Neural cell (in vitro differentiated cells): ENCODE measurements at regions not wholly inside any gene's neighbourhood (a gene's known extent, or its start where the extent isn't known, plus 50 kb on each side); places are given as distances from the start of the nearest gene placed in this dataset.

ENCODE experiments used
- H2AFZ ChIP-seq: fragments of 200-600, 300-800 bp; sonication (generic), shearing (Covaris generic); 2 replicates; pipeline ENCODE4 v1.6.0; 2014; ENCODE audit warnings: low read depth, mild to moderate bottlenecking, antibody characterized with exemption, low read length, moderate library complexity
- H3F3A ChIP-seq: fragments of 200-600 bp; shearing (Covaris generic); 2 replicates; pipeline ENCODE4 v1.6.1; 2016; ENCODE audit warnings: mild to moderate bottlenecking, moderate library complexity, mixed read lengths, antibody characterized with exemption, low read length; ENCODE audit not compliant: insufficient read depth, poor library complexity, severe bottlenecking
- H3K27ac ChIP-seq: fragments of 200-600, 300-800 bp; sonication (generic), shearing (Covaris generic); 2 replicates; pipeline ENCODE4 v1.5.1; 2014; ENCODE audit warnings: mild to moderate bottlenecking, low read length, moderate library complexity
- H3K27me3 ChIP-seq: fragments of 300-800, 200-600 bp; sonication (generic), shearing (Covaris generic); 2 replicates; pipeline ENCODE4 v1.6.0; 2014; ENCODE audit warnings: mild to moderate bottlenecking, low read depth, low read length, moderate library complexity; ENCODE audit not compliant: insufficient read depth
- H3K36me3 ChIP-seq: fragments of 300-800, 200-600 bp; sonication (generic), shearing (Covaris generic); 2 replicates; pipeline ENCODE4 v1.5.1; 2014; ENCODE audit warnings: mild to moderate bottlenecking, antibody characterized with exemption, low read length, moderate library complexity; ENCODE audit not compliant: insufficient read depth
- H3K4me2 ChIP-seq: fragments of 300-800, 200-600 bp; sonication (generic), shearing (Covaris generic); 2 replicates; pipeline ENCODE4 v1.6.0; 2014; ENCODE audit warnings: mild to moderate bottlenecking, low read length
- H3K4me3 ChIP-seq: fragments of 300-800, 200-600 bp; sonication (generic), shearing (Covaris generic); 2 replicates; pipeline ENCODE4 v1.5.1; 2014; ENCODE audit warnings: mild to moderate bottlenecking, low read length, moderate library complexity
- H3K79me2 ChIP-seq: fragments of 200-600 bp; shearing (Covaris generic); replicated peaks from 2 replicates; pipeline ENCODE4 v1.6.0; 2014; ENCODE audit warnings: mild to moderate bottlenecking, low read length, moderate library complexity; ENCODE audit not compliant: insufficient read depth
- H3K9ac ChIP-seq: fragments of 300-800, 200-600 bp; sonication (generic), shearing (Covaris generic); 2 replicates; pipeline ENCODE4 v1.6.1; 2016; ENCODE audit warnings: mild to moderate bottlenecking, low read length, mixed read lengths
- H3K9me2 ChIP-seq: fragments of 200-600 bp; shearing (Covaris generic); 2 replicates; pipeline ENCODE4 v1.6.1; 2016; ENCODE audit warnings: mild to moderate bottlenecking, low read length, mixed read lengths; ENCODE audit not compliant: insufficient read depth
- H3K9me3 ChIP-seq: fragments of 200-600, 300-800 bp; sonication (generic), shearing (Covaris generic); 2 replicates; pipeline ENCODE4 v1.6.1; 2016; ENCODE audit warnings: mild to moderate bottlenecking, mixed run types, low read length, moderate library complexity, mixed read lengths
- H4K20me1 ChIP-seq: fragments of 200-600 bp; shearing (Covaris generic); 2 replicates; pipeline ENCODE4 v1.6.1; 2016; ENCODE audit warnings: mild to moderate bottlenecking, mixed run types; ENCODE audit not compliant: insufficient read depth
- EP300 ChIP-seq: fragments of 450-650 bp; conservative IDR thresholded peaks from 2 replicates; pipeline ENCODE4 v1.6.1; 2014; ENCODE audit warnings: antibody characterized with exemption, mild to moderate bottlenecking, moderate library complexity; ENCODE audit not compliant: poor library complexity, severe bottlenecking
- EZH2 ChIP-seq: fragments of 200-600, 300-800 bp; shearing (Covaris generic), sonication (generic); IDR thresholded peaks from 2 replicates; pipeline ENCODE4 v1.6.1; 2014; ENCODE audit warnings: antibody characterized with exemption, low read length, borderline replicate concordance, mild to moderate bottlenecking; ENCODE audit not compliant: insufficient read depth, poor library complexity, severe bottlenecking
- MXI1 ChIP-seq: fragments of 450-650 bp; conservative IDR thresholded peaks from 2 replicates; pipeline ENCODE4 v1.6.1; 2014; ENCODE audit warnings: antibody characterized with exemption, mild to moderate bottlenecking; ENCODE audit not compliant: poor library complexity, severe bottlenecking
- POLR2AphosphoS5 ChIP-seq: IDR thresholded peaks from 2 replicates; pipeline ENCODE4 v1.6.1; 2012
- RAD21 ChIP-seq: fragments of 450-650 bp; conservative IDR thresholded peaks from 2 replicates; pipeline ENCODE4 v1.6.1; 2014; ENCODE audit warnings: antibody characterized with exemption, mild to moderate bottlenecking, moderate library complexity
- REST ChIP-seq: IDR thresholded peaks from 2 replicates; pipeline ENCODE4 v1.6.1; 2012; ENCODE audit warnings: borderline replicate concordance
- SMC3 ChIP-seq: fragments of 450-650 bp; conservative IDR thresholded peaks from 2 replicates; pipeline ENCODE4 v1.6.1; 2014; ENCODE audit warnings: antibody characterized with exemption, mild to moderate bottlenecking, moderate library complexity; ENCODE audit not compliant: poor library complexity
- TAF1 ChIP-seq: IDR thresholded peaks from 2 replicates; pipeline ENCODE4 v1.6.1; 2012; ENCODE audit warnings: low read depth
- TF ChIP-seq, protein P1 (sequence below): fragments of 450-650 bp; IDR thresholded peaks from 2 replicates; pipeline ENCODE4 v1.5.1; 2014; ENCODE audit warnings: antibody characterized with exemption, mild to moderate bottlenecking, moderate library complexity; ENCODE audit not compliant: poor library complexity, severe bottlenecking

DNA sequence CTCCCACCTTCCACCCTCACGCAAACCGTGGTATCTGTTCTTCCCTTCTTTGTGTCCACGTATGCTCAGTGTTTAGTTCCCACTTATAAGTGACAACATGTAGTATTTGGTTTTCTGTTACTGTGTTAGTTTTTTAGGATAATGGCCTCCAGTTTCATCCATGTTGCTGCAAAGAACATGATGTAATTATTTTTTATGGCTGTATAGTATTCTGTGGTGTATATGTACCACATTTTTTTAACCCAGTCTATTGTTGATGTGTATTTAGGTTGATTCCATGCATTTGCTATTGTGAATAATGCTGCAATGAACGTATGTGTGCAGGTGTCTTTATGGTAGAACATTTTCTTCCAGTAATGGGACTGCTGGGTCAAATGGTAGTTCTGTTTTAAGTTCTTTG lies 228.1 kb downstream of the FBXO8 start (continued):
- TF ChIP-seq REST: no peak

GRCh38 chr4:174053895-174054294 lies 229.6 kb downstream of the FBXO8 start:
- no peak overlapping the region for H3K27ac ChIP-seq
- H4K20me1 ChIP-seq: no peaks in the 10 kb centered on the region
- no peak overlapping the region for H3K4me3 ChIP-seq
- no peak overlapping the region for H2AFZ ChIP-seq
- no peaks in the 10 kb centered on the region for H3K9me2 ChIP-seq
- H3K9ac ChIP-seq: no peak overlapping the region
- TF ChIP-seq REST (no peak), MXI1 (no peak), SMC3 (no peak), TAF1 (no peak), RAD21 (no peak), EZH2 (no peak)
- TF ChIP-seq, protein P1, sequence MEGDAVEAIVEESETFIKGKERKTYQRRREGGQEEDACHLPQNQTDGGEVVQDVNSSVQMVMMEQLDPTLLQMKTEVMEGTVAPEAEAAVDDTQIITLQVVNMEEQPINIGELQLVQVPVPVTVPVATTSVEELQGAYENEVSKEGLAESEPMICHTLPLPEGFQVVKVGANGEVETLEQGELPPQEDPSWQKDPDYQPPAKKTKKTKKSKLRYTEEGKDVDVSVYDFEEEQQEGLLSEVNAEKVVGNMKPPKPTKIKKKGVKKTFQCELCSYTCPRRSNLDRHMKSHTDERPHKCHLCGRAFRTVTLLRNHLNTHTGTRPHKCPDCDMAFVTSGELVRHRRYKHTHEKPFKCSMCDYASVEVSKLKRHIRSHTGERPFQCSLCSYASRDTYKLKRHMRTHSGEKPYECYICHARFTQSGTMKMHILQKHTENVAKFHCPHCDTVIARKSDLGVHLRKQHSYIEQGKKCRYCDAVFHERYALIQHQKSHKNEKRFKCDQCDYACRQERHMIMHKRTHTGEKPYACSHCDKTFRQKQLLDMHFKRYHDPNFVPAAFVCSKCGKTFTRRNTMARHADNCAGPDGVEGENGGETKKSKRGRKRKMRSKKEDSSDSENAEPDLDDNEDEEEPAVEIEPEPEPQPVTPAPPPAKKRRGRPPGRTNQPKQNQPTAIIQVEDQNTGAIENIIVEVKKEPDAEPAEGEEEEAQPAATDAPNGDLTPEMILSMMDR: no peak
- H3K4me2 ChIP-seq: no peak overlapping the region
- H3K27me3 ChIP-seq: no peaks in the 10 kb centered on the region
- no peaks in the 10 kb centered on the region for H3K36me3 ChIP-seq
- no peaks in the 10 kb centered on the region for H3K79me2 ChIP-seq
- H3F3A ChIP-seq: no peaks in the 10 kb centered on the region
- no peaks in the 10 kb centered on the region for H3K9me3 ChIP-seq

DNA sequence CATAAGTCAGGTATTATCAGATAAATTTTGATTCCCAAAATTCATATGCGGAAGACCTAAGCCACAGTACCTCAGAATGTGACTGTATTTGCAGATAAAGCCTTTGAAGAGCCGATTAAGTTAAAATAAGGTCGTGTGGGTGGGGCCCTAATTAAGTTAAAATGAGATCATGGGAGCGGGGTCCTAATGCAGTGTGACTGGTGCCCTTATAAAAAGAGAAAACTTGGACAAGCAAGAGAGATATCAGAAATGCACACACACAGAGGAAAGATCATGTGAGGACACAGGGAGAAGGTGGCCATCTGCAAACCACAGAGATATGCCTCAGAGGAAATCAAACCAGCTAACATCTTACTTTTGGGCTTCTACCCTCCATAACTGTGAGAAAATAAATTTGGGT lies 236.1 kb downstream of the FBXO8 start:
- no peaks in the 10 kb centered on the region for H4K20me1 ChIP-seq
- H2AFZ ChIP-seq: no peak overlapping the region
- H3K79me2 ChIP-seq: no peaks in the 10 kb centered on the region
- H3K4me2 ChIP-seq: no peak overlapping the region
- no peaks in the 10 kb centered on the region for H3K9me2 ChIP-seq
- H3K27ac ChIP-seq: no peak overlapping the region
- no peaks in the 10 kb centered on the region for H3F3A ChIP-seq
- TF ChIP-seq POLR2AphosphoS5: no peak
- TF ChIP-seq MXI1: no peak
- no peak for TF ChIP-seq EZH2
- no peak for TF ChIP-seq REST
- no peak for TF ChIP-seq RAD21
- no peak for TF ChIP-seq TAF1
- TF ChIP-seq, protein P1: no peak
- no peak for TF ChIP-seq EP300
- no peak for TF ChIP-seq SMC3
- no peaks in the 10 kb centered on the region for H3K9me3 ChIP-seq
- H3K36me3 ChIP-seq: no peaks in the 10 kb centered on the region
- no peak overlapping the region for H3K4me3 ChIP-seq
- no peaks in the 10 kb centered on the region for H3K27me3 ChIP-seq
- no peak overlapping the region for H3K9ac ChIP-seq
